H9 (cell line): ENCODE measurements at regions not wholly inside any gene's neighbourhood (a gene's known extent, or its start where the extent isn't known, plus 50 kb on each side); places are given as distances from the start of the nearest gene placed in this dataset.

Experiments
- DNase-seq: peaks from one replicate; pipeline ENCODE4 v3.0.0-alpha.2; 2017
- H2AFZ ChIP-seq: one replicate; pipeline ENCODE4 v1.6.1; 2013; ENCODE audit warnings: mild to moderate bottlenecking, low read length, control low read depth, moderate library complexity
- H2AK5ac ChIP-seq: 2 replicates; pipeline ENCODE4 v1.6.1; 2013; ENCODE audit warnings: low read length, control low read depth, mixed read lengths; ENCODE audit not compliant: insufficient read length
- H2BK120ac ChIP-seq: one replicate; pipeline ENCODE4 v1.6.1; 2013; ENCODE audit warnings: low read depth, mild to moderate bottlenecking, low read length, control low read depth, inconsistent platforms; ENCODE audit not compliant: poor library complexity, severe bottlenecking
- H2BK12ac ChIP-seq: 2 replicates; pipeline ENCODE4 v1.6.1; 2013; ENCODE audit warnings: low read length, control low read depth, mixed read lengths, low read depth; ENCODE audit not compliant: insufficient read length
- H2BK15ac ChIP-seq: 2 replicates; pipeline ENCODE4 v1.6.1; 2013; ENCODE audit warnings: low read depth, low read length, control low read depth
- H2BK20ac ChIP-seq: one replicate; pipeline ENCODE4 v1.6.1; 2013; ENCODE audit warnings: low read depth, mild to moderate bottlenecking, low read length, control low read depth, inconsistent platforms; ENCODE audit not compliant: poor library complexity, severe bottlenecking
- H2BK5ac ChIP-seq: 2 replicates; pipeline ENCODE4 v1.6.1; 2013; ENCODE audit warnings: low read length, control low read depth, mixed read lengths; ENCODE audit not compliant: insufficient read length
- H3K14ac ChIP-seq: 2 replicates; pipeline ENCODE4 v1.6.1; 2013; ENCODE audit warnings: low read length, control low read depth; ENCODE audit not compliant: insufficient read depth
- H3K18ac ChIP-seq: 2 replicates; pipeline ENCODE4 v1.6.1; 2013; ENCODE audit warnings: low read depth, mild to moderate bottlenecking, mixed read lengths, low read length, control low read depth; ENCODE audit not compliant: insufficient read length
- H3K23ac ChIP-seq: 2 replicates; pipeline ENCODE4 v1.6.1; 2013; ENCODE audit warnings: low read length, control low read depth, mixed read lengths, low read depth; ENCODE audit not compliant: insufficient read length
- H3K23me2 ChIP-seq: 2 replicates; pipeline ENCODE4 v1.6.1; 2013; ENCODE audit warnings: low read depth, mild to moderate bottlenecking, mixed read lengths, low read length, control low read depth; ENCODE audit not compliant: insufficient read length, poor library complexity, severe bottlenecking
- H3K27ac ChIP-seq: 2 replicates; pipeline ENCODE4 v1.5.1; 2013; ENCODE audit warnings: low read length, control low read depth, mixed read lengths, low read depth; ENCODE audit not compliant: insufficient read length
- H3K27me3 ChIP-seq: 2 replicates; pipeline ENCODE4 v1.6.1; 2013; ENCODE audit warnings: low read length, control low read depth, inconsistent platforms; ENCODE audit not compliant: insufficient read depth
- H3K4ac ChIP-seq: 2 replicates; pipeline ENCODE4 v1.6.1; 2013; ENCODE audit warnings: low read depth, mild to moderate bottlenecking, control low read depth, inconsistent platforms, low read length, moderate library complexity
- H3K4me1 ChIP-seq: 2 replicates; pipeline ENCODE4 v1.6.1; 2013; ENCODE audit warnings: low read length, control low read depth, inconsistent platforms; ENCODE audit not compliant: insufficient read depth
- H3K4me2 ChIP-seq: 2 replicates; pipeline ENCODE4 v1.6.1; 2013; ENCODE audit warnings: low read length, control low read depth, mixed read lengths; ENCODE audit not compliant: insufficient read length, insufficient read depth
- H3K56ac ChIP-seq: 2 replicates; pipeline ENCODE4 v1.6.1; 2013; ENCODE audit warnings: low read depth, mild to moderate bottlenecking, mixed read lengths, low read length, control low read depth; ENCODE audit not compliant: insufficient read length
- H3K79me1 ChIP-seq: 2 replicates; pipeline ENCODE4 v1.6.1; 2013; ENCODE audit warnings: low read depth, mild to moderate bottlenecking, moderate library complexity, low read length, control low read depth, inconsistent platforms; ENCODE audit not compliant: insufficient read depth, poor library complexity, severe bottlenecking
- H3K79me2 ChIP-seq: 2 replicates; pipeline ENCODE4 v1.6.1; 2013; ENCODE audit warnings: low read length, control low read depth, inconsistent platforms; ENCODE audit not compliant: insufficient read depth
- H3K9ac ChIP-seq: 2 replicates; pipeline ENCODE4 v1.6.1; 2013; ENCODE audit warnings: low read length, control low read depth, mixed read lengths; ENCODE audit not compliant: insufficient read length; ENCODE audit errors: extremely low read depth
- H3K9me3 ChIP-seq: one replicate; pipeline ENCODE4 v1.6.1; 2013; ENCODE audit warnings: low read depth, low read length, inconsistent platforms; ENCODE audit not compliant: control insufficient read depth
- H3T11ph ChIP-seq: one replicate; pipeline ENCODE4 v1.6.1; 2013; ENCODE audit warnings: mild to moderate bottlenecking, low read length, control low read depth, inconsistent platforms
- H4K20me1 ChIP-seq: one replicate; pipeline ENCODE4 v1.6.1; 2013; ENCODE audit not compliant: control insufficient read depth, insufficient read length, insufficient read depth
- H4K5ac ChIP-seq: 2 replicates; pipeline ENCODE4 v1.6.1; 2013; ENCODE audit warnings: low read depth, mild to moderate bottlenecking, mixed read lengths, low read length, control low read depth; ENCODE audit not compliant: insufficient read length
- H4K8ac ChIP-seq: replicated peaks from 2 replicates; pipeline ENCODE4 v1.6.1; 2013; ENCODE audit warnings: low read length, control low read depth, mixed read lengths, low read depth; ENCODE audit not compliant: insufficient read length
- H4K91ac ChIP-seq: 2 replicates; pipeline ENCODE4 v1.6.1; 2013; ENCODE audit warnings: low read depth, mild to moderate bottlenecking, moderate library complexity, mixed read lengths, low read length, control low read depth; ENCODE audit not compliant: insufficient read length
- H3K27ac Mint-ChIP-seq, 3 experiments: 2 replicates in 2 of 3; 3 replicates in 1 of 3; pipeline ENCODE4 v1.8.0; 2020 to 2021; ENCODE audit warnings: mixed read lengths in 3 of 3, mild to moderate bottlenecking in 1 of 3, moderate library complexity in 1 of 3
- H3K27me3 Mint-ChIP-seq: 2 replicates; pipeline ENCODE4 v1.8.0; 2021; ENCODE audit warnings: low read depth, mild to moderate bottlenecking, moderate library complexity, mixed read lengths
- H3K36me3 Mint-ChIP-seq, 3 experiments: 2 replicates in 2 of 3; 3 replicates in 1 of 3; pipeline ENCODE4 v1.8.0; 2020 to 2021; ENCODE audit warnings: low read depth in 3 of 3, mixed read lengths in 3 of 3; ENCODE audit not compliant: insufficient read depth in 1 of 3
- H3K4me1 Mint-ChIP-seq, 2 experiments: 2 replicates each; pipeline ENCODE4 v1.8.0; 2020; ENCODE audit warnings: mixed read lengths in 2 of 2
- H3K4me3 Mint-ChIP-seq, 2 experiments: 2 replicates in 1 of 2; 3 replicates in 1 of 2; pipeline ENCODE4 v1.8.0; 2020 to 2021; ENCODE audit warnings: mild to moderate bottlenecking in 2 of 2, mixed read lengths in 2 of 2, moderate library complexity in 1 of 2
- H3K9me3 Mint-ChIP-seq, 2 experiments: 2 replicates in 1 of 2; 3 replicates in 1 of 2; pipeline ENCODE4 v1.8.0; 2020; ENCODE audit warnings: mild to moderate bottlenecking in 2 of 2, mixed read lengths in 2 of 2, moderate library complexity in 1 of 2
- CTCF ChIP-seq: fragments of 200-600 bp; sonication (generic); conservative IDR thresholded peaks from 3 replicates; pipeline ENCODE4 v1.8.0; 2021; ENCODE audit warnings: antibody characterized with exemption, mild to moderate bottlenecking
- WGBS: extraction: QIAGEN DNeasy Blood & Tissue Kit; methylation state at CpG from one replicate; pipeline ENCODE4 v1.1.7; 2013; ENCODE audit warnings: missing lambda C conversion rate, low lambda C conversion rate, mixed read lengths; ENCODE audit not compliant: insufficient read length; ENCODE audit errors: extremely low coverage; 5-methylcytosine and 5-hydroxymethylcytosine counted together

- H3K4me1 Mint-ChIP-seq = peaks cover 7 to 12% of the 10 kb centered on the region in 2 experiments
- no peaks in the 10 kb centered on the region for H3K79me1 ChIP-seq
- H3T11ph ChIP-seq = no peak overlapping the region
- H3K27ac Mint-ChIP-seq = no peak overlapping the region
- no peak overlapping the region for H3K18ac ChIP-seq
- H3K27ac ChIP-seq = no peak overlapping the region
- H3K36me3 Mint-ChIP-seq = no peaks in the 10 kb centered on the region
- H3K79me2 ChIP-seq = no peaks in the 10 kb centered on the region
- TF ChIP-seq CTCF = no peak
- H3K9me3 Mint-ChIP-seq = no peaks in the 10 kb centered on the region
- H2BK12ac ChIP-seq = no peak overlapping the region
- H3K4me1 ChIP-seq = no peaks in the 10 kb centered on the region
- H3K56ac ChIP-seq = no peak overlapping the region
- H2AFZ ChIP-seq = no peak overlapping the region
- H2BK15ac ChIP-seq = no peak overlapping the region
- WGBS = no CpG with 5 or more reads among the region's 5 CpGs
- H4K5ac ChIP-seq = no peak overlapping the region
- no peak overlapping the region for H3K9ac ChIP-seq
- no peaks in the 10 kb centered on the region for H3K23me2 ChIP-seq
- H4K91ac ChIP-seq = no peak overlapping the region
- no peak overlapping the region for H2BK5ac ChIP-seq
- no peak overlapping the region for H3K23ac ChIP-seq
- DNase-seq = no peak
- H2BK120ac ChIP-seq = no peak overlapping the region
- H4K8ac ChIP-seq = no peak overlapping the region
- H3K9me3 ChIP-seq = no peaks in the 10 kb centered on the region
- H3K27me3 Mint-ChIP-seq = peaks cover 13% of the 10 kb centered on the region
- H3K4me3 Mint-ChIP-seq = no peak overlapping the region
- no peak overlapping the region for H2AK5ac ChIP-seq
- no peaks in the 10 kb centered on the region for H4K20me1 ChIP-seq
- no peaks in the 10 kb centered on the region for H3K27me3 ChIP-seq
- H3K4ac ChIP-seq = no peak overlapping the region
- H3K4me2 ChIP-seq = no peak overlapping the region
- no peak overlapping the region for H3K14ac ChIP-seq
- H2BK20ac ChIP-seq = no peak overlapping the region
Observed at GRCh38 chr6:51526922-51527321, 560.5 kb downstream of the PKHD1 start.
